Adrenal gland (tissue), 5 donors: ENCODE measurements at regions not wholly inside any gene's neighbourhood (a gene's known extent, or its start where the extent isn't known, plus 50 kb on each side); places are given as distances from the start of the nearest gene placed in this dataset.

Source experiments
- CTCF ChIP-seq, 6 experiments: fragments of 450-650 bp in 4 of 6; fragments of 200-600 bp in 2 of 6; sonication (generic) in 1 of 6; IDR thresholded peaks; 1 replicate in 5 of 6; 2 replicates in 1 of 6; pipeline versions ENCODE4 v1.5.1 to v1.8.0; 2016 to 2021; ENCODE audit warnings: antibody characterized with exemption in 6 of 6, mild to moderate bottlenecking in 2 of 6, moderate library complexity in 1 of 6
- POLR2A ChIP-seq, 2 donors: fragments of 450-650 bp; IDR thresholded peaks; one replicate each; pipeline ENCODE4 v1.6.1; 2017; ENCODE audit warnings: antibody characterized with exemption in 2 of 2, mild to moderate bottlenecking in 2 of 2, moderate library complexity in 1 of 2
- donor health status: DM: no; HTN: no; CAD: no.

DNA sequence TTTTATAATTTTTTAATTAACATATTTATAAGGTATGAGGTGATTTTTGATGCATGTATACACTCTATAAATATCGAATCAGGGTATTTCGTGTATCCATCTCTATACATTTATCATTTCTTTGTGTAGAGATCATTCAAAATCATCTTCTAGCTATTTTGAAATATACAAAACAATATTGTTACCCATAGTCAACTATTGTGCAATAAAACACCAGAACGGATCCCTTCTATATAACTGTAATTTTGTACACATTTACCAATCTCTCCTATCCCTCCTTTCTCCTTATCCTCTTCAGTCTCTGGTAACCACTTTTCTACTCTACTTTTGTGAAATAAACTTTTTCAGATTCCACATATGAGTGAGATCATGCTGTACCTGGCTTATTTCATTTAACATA, 1459.6 kb downstream of the MRPL39 start:
- TF ChIP-seq CTCF (IDR thresholded peaks at IDR 0.05): no peak
- no peak for TF ChIP-seq POLR2A (IDR thresholded peaks at IDR 0.05)
